ENCODE measurements at regions not wholly inside any gene's neighbourhood (a gene's known extent, or its start where the extent isn't known, plus 50 kb on each side); places are given as distances from the start of the nearest gene placed in this dataset.
"Not testable (repeated sequence)": the region's sequence is repeated elsewhere in the genome, so short reads cannot be mapped to it uniquely, and the experiment has no call there.

DNA sequence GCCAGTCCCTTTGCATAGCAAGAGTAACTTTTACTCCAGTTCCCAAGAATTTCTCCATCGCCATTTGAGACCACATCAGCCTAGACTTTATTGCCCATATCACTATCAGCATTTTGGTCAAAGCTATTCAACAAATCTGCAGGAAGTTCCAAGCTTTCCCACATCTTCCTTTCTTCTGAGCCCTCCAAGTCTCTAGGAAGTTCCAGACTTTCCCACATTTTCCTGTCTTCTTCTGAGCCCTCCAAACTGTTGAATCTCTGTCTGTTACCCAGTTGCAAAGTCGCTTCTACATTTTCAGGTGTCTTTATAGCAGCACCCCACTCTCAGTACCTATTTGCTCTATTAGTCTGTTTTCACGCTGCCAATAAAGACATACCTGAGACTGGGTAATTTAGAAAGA, 386.4 kb upstream of the KCND2 start:
- not testable (repeated sequence) for DNase-seq (ENCODE audit: low spot score)

GRCh38 chr7:119888251-119888650, 384.7 kb upstream of the KCND2 start:
- no peak for DNase-seq (ENCODE audit: low spot score)

GRCh38 chr7:119890631-119891030, 382.3 kb upstream of the KCND2 start:
- no peak for DNase-seq (ENCODE audit: low spot score)

GRCh38 chr7:119895320-119895719, 377.7 kb upstream of the KCND2 start:
- no peak for DNase-seq (ENCODE audit: low spot score)

- no peak for DNase-seq (ENCODE audit: low spot score)
Measured at GRCh38 chr7:119896386-119896785, 376.6 kb upstream of the KCND2 start.

- DNase-seq (ENCODE audit: low spot score), result no peak
Measured at GRCh38 chr7:119900996-119901672, 371.8 kb upstream of the KCND2 start.

DNA sequence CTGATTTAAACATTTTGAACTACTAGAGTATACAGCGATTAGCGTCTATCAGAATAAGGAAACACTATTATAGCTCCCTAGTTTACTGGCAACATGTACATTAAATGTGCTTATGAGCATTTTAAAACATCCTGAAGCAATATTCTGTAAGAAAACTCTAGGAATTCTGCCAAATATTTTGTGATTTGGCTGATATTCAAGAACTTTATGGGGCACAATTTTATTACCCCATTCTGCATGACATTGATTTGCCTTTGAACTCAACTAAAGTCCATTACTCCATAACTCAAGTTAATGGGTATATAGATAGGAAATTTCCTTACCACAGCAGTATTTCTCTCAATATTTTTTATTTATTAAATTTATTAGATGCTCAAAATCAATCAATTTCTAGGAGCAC, 369.9 kb upstream of the KCND2 start:
- DNase-seq (ENCODE audit: low spot score), result no peak

GRCh38 chr7:119905495-119905894, 367.5 kb upstream of the KCND2 start:
- DNase-seq (ENCODE audit: low spot score), result no peak

DNA sequence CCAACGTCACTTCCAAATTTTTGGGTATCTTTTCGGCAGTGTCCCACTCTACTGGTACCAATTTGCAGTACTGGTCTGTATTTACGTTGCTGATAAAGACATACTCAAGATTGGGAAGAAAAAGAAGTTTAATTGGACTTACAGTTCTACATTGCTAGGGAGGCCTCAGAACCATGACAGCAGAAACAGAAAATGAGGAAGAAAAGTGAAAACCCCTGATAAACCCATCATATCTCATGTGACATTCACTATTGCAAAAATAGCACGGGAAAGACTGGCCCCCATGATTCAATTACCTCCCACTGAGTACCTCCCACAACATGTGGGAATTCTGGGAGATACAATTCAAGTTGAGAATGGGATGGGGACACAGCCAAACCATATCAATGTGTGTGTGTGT, 364.0 kb upstream of the KCND2 start:
- DNase-seq (ENCODE audit: low spot score), result no peak

- not testable (repeated sequence) for DNase-seq (ENCODE audit: low spot score)
Measured at GRCh38 chr7:119914119-119914518, 358.9 kb upstream of the KCND2 start.

GRCh38 chr7:119916501-119916900, 356.5 kb upstream of the KCND2 start:
- DNase-seq (ENCODE audit: low spot score), result no peak

GRCh38 chr7:119918185-119918584, 354.8 kb upstream of the KCND2 start:
- DNase-seq (ENCODE audit: low spot score), result no peak

DNA sequence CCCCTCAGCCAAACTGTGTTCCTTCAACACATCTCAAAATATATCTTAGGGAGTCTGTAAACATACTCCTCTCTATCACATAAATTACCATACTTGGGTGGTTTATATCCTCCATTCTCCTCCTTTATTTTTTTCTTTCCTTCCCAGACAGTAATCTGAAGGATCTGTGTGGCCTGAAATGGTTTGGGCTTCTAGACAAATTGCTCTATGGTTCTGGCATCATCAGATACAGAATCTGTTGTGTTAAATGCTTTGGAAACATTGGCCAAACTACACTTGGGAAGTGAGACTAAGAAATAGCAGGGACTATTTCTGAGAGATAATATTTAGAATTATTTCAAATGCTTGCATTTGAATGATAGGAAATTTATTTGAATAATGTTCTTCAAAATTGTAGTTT, 353.0 kb upstream of the KCND2 start:
- DNase-seq (ENCODE audit: low spot score), result no peak

DNA sequence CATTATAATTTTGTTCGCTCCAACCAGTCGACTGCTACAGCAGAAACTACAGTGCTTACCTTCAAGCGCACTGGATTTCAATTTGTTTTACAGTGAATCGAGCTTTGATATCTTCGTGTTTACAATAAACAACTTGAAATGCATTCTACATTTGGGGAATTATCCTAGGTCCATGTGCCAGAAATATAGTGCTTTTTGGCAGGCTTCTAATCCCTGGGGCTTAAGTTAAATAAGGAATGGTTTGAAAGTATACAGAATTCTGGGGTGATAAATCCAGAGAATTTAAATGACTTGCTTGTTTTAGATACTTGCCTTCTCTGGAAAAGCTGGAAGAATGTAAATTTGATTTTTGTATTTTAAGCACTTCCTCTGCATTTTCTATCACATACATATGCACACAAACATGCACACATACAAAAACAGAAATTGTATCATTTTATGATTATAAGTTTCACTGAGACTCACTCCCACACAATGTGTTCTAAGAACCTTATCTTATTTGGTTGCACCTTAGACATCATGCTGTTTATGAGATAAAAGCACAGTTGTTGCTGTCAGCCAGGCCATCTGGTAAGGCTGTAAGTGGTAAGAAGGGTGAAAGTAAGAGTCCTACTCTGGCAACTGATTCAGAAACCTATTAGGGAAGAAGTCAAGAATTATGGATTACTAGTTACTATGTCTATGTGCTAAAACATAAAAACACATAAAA, 347.2 kb upstream of the KCND2 start:
- no peak for DNase-seq (ENCODE audit: low spot score)

GRCh38 chr7:119929891-119930290, 343.1 kb upstream of the KCND2 start:
- no peak for DNase-seq (ENCODE audit: low spot score)

DNA sequence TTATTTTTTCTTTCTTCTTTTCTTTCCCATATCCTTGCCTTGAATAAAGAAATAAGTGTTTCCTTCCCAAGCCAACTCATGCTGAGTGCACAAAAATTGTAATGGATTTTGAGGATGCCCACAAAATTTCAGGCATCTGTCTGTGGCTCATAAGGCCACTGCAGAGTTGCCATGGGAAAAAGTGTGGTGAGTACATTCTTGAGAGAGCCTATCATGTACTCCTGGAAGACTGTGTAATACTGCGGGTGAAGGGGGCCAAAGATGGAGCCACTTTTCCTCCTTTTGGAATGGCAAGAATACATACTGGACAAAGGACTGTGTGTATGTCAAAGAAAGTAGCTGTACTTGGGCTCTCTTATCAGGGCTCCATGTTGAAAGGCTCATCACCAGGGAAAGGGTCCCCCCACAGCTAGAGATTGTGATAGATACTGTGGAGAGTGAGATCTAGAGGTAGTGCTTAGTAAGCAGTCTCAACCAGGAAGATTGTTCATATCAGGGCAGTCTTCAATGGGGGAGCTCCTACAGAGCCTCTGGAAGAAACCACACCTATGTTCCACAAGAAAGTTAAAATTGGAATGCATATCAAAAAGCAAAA, 341.6 kb upstream of the KCND2 start:
- DNase-seq (ENCODE audit: low spot score), result no peak

DNA sequence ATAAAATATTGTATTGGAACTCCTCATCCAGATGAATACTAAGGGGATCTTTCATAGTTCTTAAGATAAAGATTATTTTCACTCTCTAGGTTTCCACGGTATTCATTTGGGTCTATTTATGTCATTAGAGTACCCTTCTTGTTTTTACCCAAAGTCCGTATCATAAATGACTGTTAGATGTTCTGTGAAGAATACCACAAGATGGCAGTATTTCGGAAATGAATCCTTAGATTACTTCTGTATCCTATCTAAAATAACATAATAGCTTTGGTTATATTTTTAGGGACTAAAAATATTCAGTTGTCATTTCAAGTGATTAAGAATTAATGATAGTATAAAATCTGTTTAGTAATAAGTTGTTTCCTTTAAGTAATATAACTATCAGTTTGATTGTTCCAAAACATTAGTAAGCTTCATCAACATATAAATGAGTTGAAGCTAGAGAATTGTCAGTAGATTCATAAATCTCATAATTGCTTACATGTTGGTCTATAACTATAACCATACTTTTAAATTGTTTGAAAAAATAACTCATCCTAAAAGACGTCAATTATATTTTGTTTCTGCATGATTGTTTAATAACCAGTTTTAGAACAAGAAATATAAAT, 337.5 kb upstream of the KCND2 start:
- DNase-seq (ENCODE audit: low spot score), result no peak

- DNase-seq (ENCODE audit: low spot score), result no peak
Measured at GRCh38 chr7:119936836-119937235, 336.1 kb upstream of the KCND2 start.

- no peak for DNase-seq (ENCODE audit: low spot score)
Measured at GRCh38 chr7:119937745-119938144, 335.2 kb upstream of the KCND2 start.

DNA sequence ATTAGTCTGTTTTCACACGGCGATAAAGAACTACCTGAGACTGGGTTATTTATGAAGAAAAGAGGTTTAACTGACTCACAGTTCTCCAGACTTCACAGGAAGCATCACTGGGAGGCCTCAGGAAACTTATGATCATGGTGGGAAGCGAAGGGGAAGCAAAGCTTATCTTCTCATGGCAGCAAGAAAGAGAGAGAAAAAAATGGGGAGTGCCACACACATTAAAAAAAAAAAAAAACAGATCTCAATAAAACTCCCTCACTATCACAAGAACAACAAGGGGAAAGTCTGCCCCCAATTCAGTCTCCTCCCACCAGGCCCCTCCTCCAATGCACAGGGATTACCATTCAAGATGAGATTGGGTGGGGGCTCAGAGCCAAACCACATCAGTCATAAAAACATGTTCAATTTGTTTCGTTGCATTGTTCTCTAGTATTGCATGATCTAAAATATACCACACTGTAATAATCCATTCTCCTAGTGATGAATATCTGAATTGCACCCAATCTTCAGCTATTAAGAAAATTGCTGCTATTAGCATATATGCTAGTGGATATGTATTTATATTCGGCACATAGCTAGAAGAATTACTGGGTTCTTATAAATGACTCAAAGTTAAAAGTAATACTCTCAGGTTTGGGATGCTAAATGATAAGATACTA, 328.9 kb upstream of the KCND2 start:
- DNase-seq (ENCODE audit: low spot score), result no peak

DNA sequence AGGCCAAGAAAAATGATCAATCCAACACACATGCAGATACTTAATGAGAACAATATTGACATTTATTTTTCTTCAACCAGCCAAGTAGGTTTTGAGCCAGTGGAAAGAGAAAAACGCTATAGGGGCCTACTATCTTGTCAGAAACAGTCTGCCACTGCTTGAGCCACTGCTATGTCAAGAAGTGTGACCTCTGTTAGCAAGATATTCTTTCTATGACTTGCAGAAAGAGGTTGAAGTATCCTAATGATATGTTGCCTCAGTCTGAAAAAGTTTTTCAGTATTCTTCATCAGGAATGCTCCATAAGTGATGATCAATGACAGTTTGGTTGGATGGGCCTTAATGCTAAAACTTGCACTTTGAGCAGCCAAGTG, 328.4 kb upstream of the KCND2 start:
- no peak for DNase-seq (ENCODE audit: low spot score)

DNA sequence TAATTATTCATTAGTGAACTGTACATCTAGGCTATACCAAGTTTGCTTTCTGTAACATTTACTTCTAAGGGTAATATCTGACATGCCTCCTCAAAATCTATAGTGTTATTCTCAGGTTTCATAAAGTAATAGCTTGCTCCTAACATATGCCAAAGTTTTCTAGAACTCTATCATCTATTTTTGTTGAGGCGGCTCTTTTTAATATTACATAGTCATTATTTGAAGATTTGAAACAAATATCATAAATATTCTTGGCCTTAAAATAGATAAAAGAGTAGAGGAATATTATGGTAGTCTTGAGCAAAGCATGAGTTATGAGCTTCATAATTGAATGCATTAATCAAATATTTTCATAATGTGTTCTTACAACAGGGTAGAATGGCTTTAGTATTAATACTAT, 327.2 kb upstream of the KCND2 start:
- no peak for DNase-seq (ENCODE audit: low spot score)

DNA sequence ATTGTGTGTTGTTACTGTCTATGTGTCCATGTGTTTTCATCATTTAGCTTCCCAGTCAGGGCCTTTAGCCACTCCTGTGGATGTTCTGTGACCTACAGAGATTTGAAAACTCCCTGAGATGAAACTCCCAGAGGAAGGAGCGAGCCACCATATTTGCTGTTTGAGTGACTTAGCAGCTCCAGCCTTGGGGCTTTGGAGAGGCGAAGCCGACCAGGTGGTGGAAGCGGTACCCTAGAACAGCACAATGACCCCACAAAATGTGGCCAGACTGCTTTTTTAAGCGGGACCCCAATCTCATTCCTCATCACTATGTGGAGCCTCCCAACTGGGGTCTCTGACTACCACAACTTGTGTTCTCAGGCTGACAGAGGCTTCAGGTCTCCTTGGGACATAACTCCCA, 323.9 kb upstream of the KCND2 start:
- no peak for DNase-seq (ENCODE audit: low spot score)

All from HuH-7 (cell line).